ENCODE measurements at regions not wholly inside any gene's neighbourhood (a gene's known extent, or its start where the extent isn't known, plus 50 kb on each side); places are given as distances from the start of the nearest gene placed in this dataset.

DNA sequence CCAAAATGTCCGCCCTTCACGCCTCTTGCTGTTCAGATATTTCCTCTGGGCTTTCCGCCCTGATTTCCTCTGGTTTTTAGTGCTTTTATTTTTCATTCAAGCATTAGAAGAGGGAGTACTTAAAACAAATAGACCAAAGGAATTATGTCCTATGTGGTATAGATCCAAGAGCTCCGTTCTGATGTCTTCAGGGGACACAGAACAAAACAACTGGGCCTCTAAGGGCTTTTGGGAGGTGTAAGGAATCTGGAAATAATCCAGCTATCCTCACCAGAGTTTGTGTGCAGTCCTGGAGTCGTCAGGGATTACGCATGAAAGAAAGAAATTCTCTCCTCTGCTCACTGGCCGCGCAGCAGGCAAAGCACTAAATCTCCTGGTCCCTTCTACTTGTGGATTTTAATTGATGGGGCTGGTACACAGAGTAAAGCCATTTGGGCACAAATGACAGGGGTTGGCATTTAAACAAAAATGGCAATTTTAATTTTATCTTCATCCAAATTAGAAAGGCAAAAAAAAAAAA is 999.2 kb downstream of the ADGRL3 start:
- H4K20me1 ChIP-seq (ENCODE audit: insufficient read depth, low read length) = no peaks in the 10 kb centered on the region
- TF ChIP-seq, protein P1, sequence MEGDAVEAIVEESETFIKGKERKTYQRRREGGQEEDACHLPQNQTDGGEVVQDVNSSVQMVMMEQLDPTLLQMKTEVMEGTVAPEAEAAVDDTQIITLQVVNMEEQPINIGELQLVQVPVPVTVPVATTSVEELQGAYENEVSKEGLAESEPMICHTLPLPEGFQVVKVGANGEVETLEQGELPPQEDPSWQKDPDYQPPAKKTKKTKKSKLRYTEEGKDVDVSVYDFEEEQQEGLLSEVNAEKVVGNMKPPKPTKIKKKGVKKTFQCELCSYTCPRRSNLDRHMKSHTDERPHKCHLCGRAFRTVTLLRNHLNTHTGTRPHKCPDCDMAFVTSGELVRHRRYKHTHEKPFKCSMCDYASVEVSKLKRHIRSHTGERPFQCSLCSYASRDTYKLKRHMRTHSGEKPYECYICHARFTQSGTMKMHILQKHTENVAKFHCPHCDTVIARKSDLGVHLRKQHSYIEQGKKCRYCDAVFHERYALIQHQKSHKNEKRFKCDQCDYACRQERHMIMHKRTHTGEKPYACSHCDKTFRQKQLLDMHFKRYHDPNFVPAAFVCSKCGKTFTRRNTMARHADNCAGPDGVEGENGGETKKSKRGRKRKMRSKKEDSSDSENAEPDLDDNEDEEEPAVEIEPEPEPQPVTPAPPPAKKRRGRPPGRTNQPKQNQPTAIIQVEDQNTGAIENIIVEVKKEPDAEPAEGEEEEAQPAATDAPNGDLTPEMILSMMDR (IDR thresholded peaks at IDR 0.05; ENCODE audit: extremely low read depth, low read depth, low read length) = no peak
- H3K9me3 ChIP-seq (ENCODE audit: low read depth, low read length) = peaks cover 4% of the 10 kb centered on the region
- H3K4me1 ChIP-seq (ENCODE audit: insufficient read depth, low read length) = no peaks in the 10 kb centered on the region
- no peak overlapping the region for H3K4me2 ChIP-seq (ENCODE audit: insufficient read depth, low read length)
- H3K27me3 ChIP-seq (ENCODE audit: insufficient read depth, low read length) = no peaks in the 10 kb centered on the region
- DNase-seq (ENCODE audit: insufficient read length, low spot score, missing footprints) = no peak
- H3K27ac ChIP-seq (ENCODE audit: low read depth, low read length) = no peak overlapping the region
- no peaks in the 10 kb centered on the region for H3K79me2 ChIP-seq (ENCODE audit: insufficient read depth, low read length)
- H2AFZ ChIP-seq (ENCODE audit: low read length) = no peak overlapping the region
- no peaks in the 10 kb centered on the region for H3K36me3 ChIP-seq (ENCODE audit: insufficient read depth, low read length)
- no peak overlapping the region for H3K4me3 ChIP-seq (ENCODE audit: insufficient read depth, low read length)

DNA sequence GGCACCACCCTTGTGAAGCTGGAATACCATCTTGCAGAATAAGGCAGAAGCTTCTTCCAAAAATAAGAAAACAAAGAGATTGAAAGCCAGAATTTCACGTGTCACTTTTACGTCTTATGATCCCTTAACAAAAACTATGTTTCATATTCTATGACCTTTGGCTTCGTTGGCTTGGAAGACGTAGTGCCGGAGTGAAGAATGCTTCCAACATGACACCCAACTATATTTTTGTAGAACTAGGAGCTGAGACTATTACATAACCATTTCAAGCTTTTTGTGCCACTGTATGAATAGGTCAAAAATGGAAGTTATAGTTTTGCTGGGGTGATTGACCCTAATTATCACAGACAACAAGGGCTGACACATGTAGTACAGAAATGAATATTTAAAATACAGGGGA is 996.2 kb downstream of the ADGRL3 start:
- H3K4me1 ChIP-seq (ENCODE audit: insufficient read depth, low read length) = no peaks in the 10 kb centered on the region
- TF ChIP-seq, protein P1 (IDR thresholded peaks at IDR 0.05; ENCODE audit: extremely low read depth, low read depth, low read length) = no peak
- no peak for DNase-seq (ENCODE audit: insufficient read length, low spot score, missing footprints)
- no peak overlapping the region for H3K4me3 ChIP-seq (ENCODE audit: insufficient read depth, low read length)
- H3K36me3 ChIP-seq (ENCODE audit: insufficient read depth, low read length) = no peaks in the 10 kb centered on the region
- H3K9me3 ChIP-seq (ENCODE audit: low read depth, low read length) = peaks cover 1% of the 10 kb centered on the region
- no peak overlapping the region for H2AFZ ChIP-seq (ENCODE audit: low read length)
- no peaks in the 10 kb centered on the region for H3K27me3 ChIP-seq (ENCODE audit: insufficient read depth, low read length)
- no peaks in the 10 kb centered on the region for H3K79me2 ChIP-seq (ENCODE audit: insufficient read depth, low read length)
- H3K4me2 ChIP-seq (ENCODE audit: insufficient read depth, low read length) = no peak overlapping the region
- no peak overlapping the region for H3K27ac ChIP-seq (ENCODE audit: low read depth, low read length)
- no peaks in the 10 kb centered on the region for H4K20me1 ChIP-seq (ENCODE audit: insufficient read depth, low read length)

DNA sequence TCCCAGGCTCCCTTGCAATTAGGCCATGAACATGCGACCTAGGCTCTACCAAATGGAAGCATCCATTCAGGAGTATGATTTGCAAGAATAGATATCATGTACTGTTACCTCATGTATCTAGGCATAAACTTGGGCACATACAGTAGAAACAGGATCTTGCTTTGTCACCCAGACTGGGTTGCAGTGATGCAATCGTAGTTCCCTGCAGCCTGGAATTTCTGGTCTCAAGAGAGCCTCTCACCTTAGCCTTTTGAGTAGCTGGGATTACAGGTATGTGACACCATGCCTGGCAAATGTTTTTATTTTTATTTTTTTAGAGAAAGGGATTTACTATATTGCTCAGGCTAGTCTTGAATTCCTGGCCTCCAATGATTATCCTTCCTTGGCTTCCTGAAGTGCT is 994.2 kb downstream of the ADGRL3 start:
- Histone ChIP-seq H4K20me1 (ENCODE audit: insufficient read depth, low read length) (no peaks in the 10 kb centered on the region), H2AFZ (ENCODE audit: low read length) (no peak overlapping the region), H3K4me2 (ENCODE audit: insufficient read depth, low read length) (no peak overlapping the region), H3K4me3 (ENCODE audit: insufficient read depth, low read length) (no peak overlapping the region), H3K27me3 (ENCODE audit: insufficient read depth, low read length) (no peaks in the 10 kb centered on the region), H3K36me3 (ENCODE audit: insufficient read depth, low read length) (no peaks in the 10 kb centered on the region), H3K27ac (ENCODE audit: low read depth, low read length) (no peak overlapping the region), H3K4me1 (ENCODE audit: insufficient read depth, low read length) (no peaks in the 10 kb centered on the region), H3K9me3 (ENCODE audit: low read depth, low read length) (peaks cover 1% of the 10 kb centered on the region), H3K79me2 (ENCODE audit: insufficient read depth, low read length) (no peaks in the 10 kb centered on the region)
- TF ChIP-seq, protein P1 (IDR thresholded peaks at IDR 0.05; ENCODE audit: extremely low read depth, low read depth, low read length) = no peak
- no peak for DNase-seq (ENCODE audit: insufficient read length, low spot score, missing footprints)

DNA sequence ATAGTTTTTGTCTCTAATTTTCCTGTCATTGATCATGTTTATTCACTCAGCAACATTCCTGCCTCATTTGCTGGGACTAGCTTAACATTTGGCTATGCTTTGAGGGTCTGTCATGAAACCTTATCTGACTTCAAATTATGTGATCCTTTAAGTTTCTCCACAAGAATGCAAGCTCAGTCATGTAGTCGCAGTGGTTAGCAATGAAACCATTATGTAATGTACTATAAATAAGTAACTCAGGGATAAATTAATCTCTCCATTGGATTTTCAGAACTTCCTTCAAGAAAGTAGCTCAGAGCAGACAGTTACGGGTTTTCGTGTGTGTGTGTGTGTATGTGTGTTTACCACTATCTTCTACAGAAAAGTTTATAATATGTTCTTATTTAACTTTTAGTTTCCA is 993.6 kb downstream of the ADGRL3 start:
- Histone ChIP-seq H3K36me3 (ENCODE audit: insufficient read depth, low read length) (no peaks in the 10 kb centered on the region), H3K27me3 (ENCODE audit: insufficient read depth, low read length) (no peaks in the 10 kb centered on the region), H3K79me2 (ENCODE audit: insufficient read depth, low read length) (no peaks in the 10 kb centered on the region), H3K4me2 (ENCODE audit: insufficient read depth, low read length) (no peak overlapping the region), H4K20me1 (ENCODE audit: insufficient read depth, low read length) (no peaks in the 10 kb centered on the region), H3K27ac (ENCODE audit: low read depth, low read length) (no peak overlapping the region), H3K9me3 (ENCODE audit: low read depth, low read length) (peaks cover 1% of the 10 kb centered on the region), H2AFZ (ENCODE audit: low read length) (no peak overlapping the region), H3K4me3 (ENCODE audit: insufficient read depth, low read length) (no peak overlapping the region), H3K4me1 (ENCODE audit: insufficient read depth, low read length) (no peaks in the 10 kb centered on the region)
- TF ChIP-seq, protein P1 (IDR thresholded peaks at IDR 0.05; ENCODE audit: extremely low read depth, low read depth, low read length) = no peak
- no peak for DNase-seq (ENCODE audit: insufficient read length, low spot score, missing footprints)

All from osteoblast (primary cell).